ENCODE measurements at regions not wholly inside any gene's neighbourhood (a gene's known extent, or its start where the extent isn't known, plus 50 kb on each side); places are given as distances from the start of the nearest gene placed in this dataset.

- TF ChIP-seq POLR2A (IDR thresholded peaks at IDR 0.05) (no peak), POLR2AphosphoS5 (IDR thresholded peaks at IDR 0.05) (peak; percentile 18)
- Histone ChIP-seq H3K36me3 (no peaks in the 10 kb centered on the region), H3K4me1 (peaks cover 8 to 33% (median 15%) of the 10 kb centered on the region in 3 donors), H3K9me3 (no peaks in the 10 kb centered on the region), H3K27me3 (no peaks in the 10 kb centered on the region), H3K27ac (peak overlapping the region; percentile 44 to 91 (median 57)), H3K4me3 (no peak overlapping the region)
- ATAC-seq = peak; percentile 15
- 28 to 55% methylated on average over 2 of the region's 2 CpGs for WGBS, 2 donors (ENCODE audit: low coverage in 1 of 2)
Observed at GRCh38 chr1:8082945-8083344, 56.8 kb upstream of the ERRFI1 start.

- no peaks in the 10 kb centered on the region for H3K27me3 ChIP-seq
- no peaks in the 10 kb centered on the region for H3K36me3 ChIP-seq
- no peaks in the 10 kb centered on the region for H3K9me3 ChIP-seq
- peak; percentile 87 for ATAC-seq
- WGBS, 2 donors (ENCODE audit: low coverage in 1 of 2) = 28 to 32% methylated on average over 5 to 6 of the region's 6 CpGs
- H3K4me1 ChIP-seq = peaks cover 13 to 55% (median 22%) of the 10 kb centered on the region in 3 donors
- no peak overlapping the region for H3K4me3 ChIP-seq
- peak overlapping the region; percentile 86 to 98 (median 90) for H3K27ac ChIP-seq
- TF ChIP-seq POLR2AphosphoS5 (IDR thresholded peaks at IDR 0.05) (peak; percentile 78), CTCF (IDR thresholded peaks at IDR 0.05) (no peak), EP300 (IDR thresholded peaks at IDR 0.05) (peak; percentile 44)
Observed at GRCh38 chr1:8078176-8078671, 52.1 kb upstream of the ERRFI1 start.

GRCh38 chr1:8077602-8078001 lies 51.5 kb upstream of the ERRFI1 start:
- no peak for ATAC-seq
- no peaks in the 10 kb centered on the region for H3K36me3 ChIP-seq

GRCh38 chr1:8077120-8077573 lies 51.0 kb upstream of the ERRFI1 start:
- peak overlapping the region; percentile 86 to 98 (median 90) for H3K27ac ChIP-seq

More at GRCh38 chr1:8077602-8078001, 51.5 kb upstream of the ERRFI1 start:
- Histone ChIP-seq H3K9me3 (no peaks in the 10 kb centered on the region), H3K4me1 (peaks cover 10 to 49% (median 20%) of the 10 kb centered on the region in 3 donors), H3K27ac (peak overlapping the region; percentile 86 to 98 (median 90)), H3K27me3 (no peaks in the 10 kb centered on the region), H3K4me3 (no peak overlapping the region)
- TF ChIP-seq CTCF (IDR thresholded peaks at IDR 0.05) (no peak), POLR2AphosphoS5 (IDR thresholded peaks at IDR 0.05) (no peak), POLR2A (IDR thresholded peaks at IDR 0.05) (no peak), EP300 (IDR thresholded peaks at IDR 0.05) (no peak)
- WGBS, 2 donors (ENCODE audit: low coverage in 1 of 2) = 56 to 75% methylated on average over 4 of the region's 4 CpGs

GRCh38 chr1:8076176-8076575 lies 50.1 kb upstream of the ERRFI1 start:
- WGBS, 2 donors (ENCODE audit: low coverage in 1 of 2) = 71% methylated on average over 1 of the region's 4 CpGs; no CpG with 5 or more reads in 1 of the 2 donors
- peaks cover 8 to 47% (median 20%) of the 10 kb centered on the region in 3 donors for H3K4me1 ChIP-seq
- ATAC-seq = no peak
- no peaks in the 10 kb centered on the region for H3K27me3 ChIP-seq
- H3K27ac ChIP-seq = peak overlapping the region; percentile 86 to 98 (median 90)
- no peaks in the 10 kb centered on the region for H3K36me3 ChIP-seq
- no peak overlapping the region for H3K4me3 ChIP-seq
- no peaks in the 10 kb centered on the region for H3K9me3 ChIP-seq
- TF ChIP-seq EP300 (IDR thresholded peaks at IDR 0.05) = no peak

More at GRCh38 chr1:8077120-8077573, 51.0 kb upstream of the ERRFI1 start:
- no peaks in the 10 kb centered on the region for H3K36me3 ChIP-seq
- 12 to 39% methylated on average over 5 to 8 of the region's 8 CpGs for WGBS, 2 donors (ENCODE audit: low coverage in 1 of 2)
- H3K4me3 ChIP-seq = no peak overlapping the region
- TF ChIP-seq CTCF (IDR thresholded peaks at IDR 0.05) (peak in 1 of 4 experiments; percentile 35), POLR2AphosphoS5 (IDR thresholded peaks at IDR 0.05) (peak; percentile 62), POLR2A (IDR thresholded peaks at IDR 0.05) (no peak)
- H3K9me3 ChIP-seq = no peaks in the 10 kb centered on the region
- ATAC-seq = peak; percentile 45
- H3K27me3 ChIP-seq = no peaks in the 10 kb centered on the region
- peaks cover 8 to 47% (median 20%) of the 10 kb centered on the region in 3 donors for H3K4me1 ChIP-seq

Small RNAs in the stretch of these regions (small RNA-seq; reads per million reads assigned to genes)
- 0 reads per million in 4 donors for gene RNU1-7P
